IMR-90 (cell line): ENCODE measurements at regions not wholly inside any gene's neighbourhood (a gene's known extent, or its start where the extent isn't known, plus 50 kb on each side); places are given as distances from the start of the nearest gene placed in this dataset.

Source experiments
- BHLHE40 ChIP-seq: fragments of 150-350 bp; IDR thresholded peaks from 2 replicates; pipeline ENCODE4 v1.6.1; 2016; ENCODE audit warnings: mild to moderate bottlenecking, low read depth, low read length
- CHD1 ChIP-seq: IDR thresholded peaks from 2 replicates; pipeline ENCODE4 v1.6.1; 2012; ENCODE audit warnings: low read depth, low read length, improper control_type of control experiment
- MAZ ChIP-seq: IDR thresholded peaks from 2 replicates; pipeline ENCODE4 v1.6.1; 2012; ENCODE audit warnings: low read depth, mild to moderate bottlenecking, low read length, improper control_type of control experiment, moderate library complexity, borderline replicate concordance
- MXI1 ChIP-seq: IDR thresholded peaks from 2 replicates; pipeline ENCODE4 v1.6.1; 2012; ENCODE audit warnings: low read depth, mild to moderate bottlenecking, low read length, moderate library complexity, borderline replicate concordance
- POLR2A ChIP-seq: IDR thresholded peaks from 2 replicates; pipeline ENCODE4 v1.6.1; 2012; ENCODE audit warnings: mild to moderate bottlenecking, low read depth, low read length
- RAD21 ChIP-seq: IDR thresholded peaks from 2 replicates; pipeline ENCODE4 v1.6.1; 2012; ENCODE audit warnings: low read length, improper control_type of control experiment
- SMC3 ChIP-seq: fragments of 150-350 bp; IDR thresholded peaks from 2 replicates; pipeline ENCODE4 v1.6.1; 2016; ENCODE audit warnings: low read depth, mild to moderate bottlenecking, antibody characterized with exemption, low read length, moderate library complexity
- TF ChIP-seq, protein P1 (sequence below): fragments of 150-350 bp; IDR thresholded peaks from 2 replicates; pipeline ENCODE4 v1.6.1; 2017; ENCODE audit warnings: mild to moderate bottlenecking, antibody characterized with exemption, low read length, low read depth
- TF ChIP-seq, protein P2 (sequence below): conservative IDR thresholded peaks from 2 replicates; pipeline ENCODE4 v1.5.1; 2012; ENCODE audit warnings: mild to moderate bottlenecking, low read depth, low read length, improper control_type of control experiment

DNA sequence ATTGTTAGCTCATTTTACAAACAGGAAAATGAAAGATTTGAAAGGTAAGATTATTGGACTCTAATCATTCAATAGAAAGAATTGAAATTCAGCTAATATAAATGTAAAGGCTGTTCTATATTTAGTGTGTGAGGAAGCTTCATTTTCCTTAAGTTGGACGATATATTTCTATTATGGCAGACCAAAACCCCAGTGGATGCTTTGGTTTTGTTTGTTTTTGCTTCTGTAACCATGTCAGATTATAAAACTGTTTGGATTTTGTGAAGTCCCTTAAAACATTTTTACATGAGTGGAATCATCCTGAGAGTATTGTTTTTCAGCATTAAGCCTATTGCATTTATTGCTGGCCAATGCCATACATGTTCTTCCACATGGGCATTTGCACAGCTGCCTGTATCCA lies 110.2 kb upstream of the ENPEP start:
- no peak for TF ChIP-seq MXI1
- TF ChIP-seq, protein P1, sequence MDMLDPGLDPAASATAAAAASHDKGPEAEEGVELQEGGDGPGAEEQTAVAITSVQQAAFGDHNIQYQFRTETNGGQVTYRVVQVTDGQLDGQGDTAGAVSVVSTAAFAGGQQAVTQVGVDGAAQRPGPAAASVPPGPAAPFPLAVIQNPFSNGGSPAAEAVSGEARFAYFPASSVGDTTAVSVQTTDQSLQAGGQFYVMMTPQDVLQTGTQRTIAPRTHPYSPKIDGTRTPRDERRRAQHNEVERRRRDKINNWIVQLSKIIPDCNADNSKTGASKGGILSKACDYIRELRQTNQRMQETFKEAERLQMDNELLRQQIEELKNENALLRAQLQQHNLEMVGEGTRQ = no peak
- no peak for TF ChIP-seq POLR2A
- TF ChIP-seq, protein P2, sequence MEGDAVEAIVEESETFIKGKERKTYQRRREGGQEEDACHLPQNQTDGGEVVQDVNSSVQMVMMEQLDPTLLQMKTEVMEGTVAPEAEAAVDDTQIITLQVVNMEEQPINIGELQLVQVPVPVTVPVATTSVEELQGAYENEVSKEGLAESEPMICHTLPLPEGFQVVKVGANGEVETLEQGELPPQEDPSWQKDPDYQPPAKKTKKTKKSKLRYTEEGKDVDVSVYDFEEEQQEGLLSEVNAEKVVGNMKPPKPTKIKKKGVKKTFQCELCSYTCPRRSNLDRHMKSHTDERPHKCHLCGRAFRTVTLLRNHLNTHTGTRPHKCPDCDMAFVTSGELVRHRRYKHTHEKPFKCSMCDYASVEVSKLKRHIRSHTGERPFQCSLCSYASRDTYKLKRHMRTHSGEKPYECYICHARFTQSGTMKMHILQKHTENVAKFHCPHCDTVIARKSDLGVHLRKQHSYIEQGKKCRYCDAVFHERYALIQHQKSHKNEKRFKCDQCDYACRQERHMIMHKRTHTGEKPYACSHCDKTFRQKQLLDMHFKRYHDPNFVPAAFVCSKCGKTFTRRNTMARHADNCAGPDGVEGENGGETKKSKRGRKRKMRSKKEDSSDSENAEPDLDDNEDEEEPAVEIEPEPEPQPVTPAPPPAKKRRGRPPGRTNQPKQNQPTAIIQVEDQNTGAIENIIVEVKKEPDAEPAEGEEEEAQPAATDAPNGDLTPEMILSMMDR = no peak
- no peak for TF ChIP-seq BHLHE40
- no peak for TF ChIP-seq SMC3
- TF ChIP-seq CHD1 = no peak
- TF ChIP-seq MAZ = no peak
- TF ChIP-seq RAD21 = no peak
